HCT116 (cell line): ENCODE measurements at regions not wholly inside any gene's neighbourhood (a gene's known extent, or its start where the extent isn't known, plus 50 kb on each side); places are given as distances from the start of the nearest gene placed in this dataset.

Experiments used
- ATAC-seq: fragments of 200-7000 bp; cut with Tn5 transposase; 2 replicates; pipeline ENCODE4 v1.9.1; 2020; ENCODE audit warnings: mild to moderate bottlenecking, moderate library complexity
- BruUV-seq: library from RNA; stranded (reverse); fragments of 400-500 nt; replicated peaks from 2 replicates; lab custom pipeline; 2021; lab: Mats Ljungman, UMichigan
- CTCF ChIA-PET: fragments of 300-600 bp; sonication (Branson Sonifier 250); formaldehyde crosslinking; loops from one replicate; lab custom pipeline; 2021; ENCODE audit warnings: antibody characterized with exemption; lab: Charles Lee
- POLR2A ChIA-PET: fragments of 300-600, 350-600 bp; sonication (Branson Sonifier 250); formaldehyde crosslinking; loops from one replicate; lab custom pipeline; 2021; ENCODE audit warnings: antibody characterized with exemption; lab: Charles Lee
- RAD21 ChIA-PET, 2 experiments: fragments of 300-600 bp; sonication (Branson Sonifier 250); formaldehyde crosslinking; loops; one replicate each; lab custom pipeline; 2023; ENCODE audit warnings: low total read pairs in 2 of 2; ENCODE audit not compliant: uncharacterized antibody in 2 of 2, unreplicated experiment in 2 of 2, low non-redundant PET in 1 of 2; lab: Charles Lee
- DNase-seq: peaks from one replicate; pipeline ENCODE4 v3.0.0-alpha.2; 2010; ENCODE audit warnings: low read depth, low spot score
- H2AFZ ChIP-seq: fragments of 200-600 bp; shearing (Covaris generic), sonication (generic); 2 replicates; pipeline ENCODE4 v1.6.1; 2017; ENCODE audit warnings: low read depth, mixed run types, mixed read lengths, antibody characterized with exemption, low read length; ENCODE audit not compliant: poor library complexity, severe bottlenecking
- H3K27ac ChIP-seq: 2 replicates; pipeline ENCODE4 v1.5.1; 2012; ENCODE audit warnings: low read depth, low read length
- H3K27me3 ChIP-seq: fragments of 200-600 bp; sonication (generic); 2 replicates; pipeline ENCODE4 v1.6.1; 2016; ENCODE audit warnings: mixed run types, low read length, mixed read lengths; ENCODE audit not compliant: insufficient read depth
- H3K36me3 ChIP-seq, 2 experiments: fragments of 200-500 bp in 1 of 2; fragments of 200-600 bp in 1 of 2; sonication (Bioruptor generic) in 1 of 2; sonication (generic) in 1 of 2; 2 replicates each; pipeline versions ENCODE4 v1.5.1 to v1.6.1; 2014 to 2016; ENCODE audit warnings: low read length in 2 of 2, inconsistent platforms in 1 of 2, mixed read lengths in 1 of 2, mixed run types in 1 of 2; ENCODE audit not compliant: insufficient read depth in 2 of 2, control insufficient read depth in 1 of 2
- H3K4me1 ChIP-seq, 2 experiments: fragments of 200-600 bp in 1 of 2; sonication (generic) in 1 of 2; 2 replicates each; pipeline versions ENCODE4 v1.5.1 to v1.6.1; 2012 to 2017; ENCODE audit warnings: low read length in 2 of 2, inconsistent platforms in 1 of 2, mild to moderate bottlenecking in 1 of 2, mixed read lengths in 1 of 2, mixed run types in 1 of 2, moderate library complexity in 1 of 2; ENCODE audit not compliant: insufficient read depth in 2 of 2, control insufficient read depth in 1 of 2
- H3K4me2 ChIP-seq: fragments of 200-600 bp; sonication (generic); 2 replicates; pipeline ENCODE4 v1.6.1; 2017; ENCODE audit warnings: mixed run types, low read length, mixed read lengths
- H3K4me3 ChIP-seq, 2 experiments: fragments of 200-600 bp in 1 of 2; sonication (generic) in 1 of 2; replicated peaks in 1 of 2; 2 replicates each; pipeline ENCODE4 v1.5.1; 2011 to 2016; ENCODE audit warnings: low read length in 2 of 2, control low read depth in 1 of 2, low read depth in 1 of 2, mild to moderate bottlenecking in 1 of 2, mixed read lengths in 1 of 2, mixed run types in 1 of 2
- H3K79me2 ChIP-seq: fragments of 200-600 bp; sonication (generic); 2 replicates; pipeline ENCODE4 v1.6.1; 2017; ENCODE audit warnings: mild to moderate bottlenecking, mixed run types, low read length, moderate library complexity, mixed read lengths; ENCODE audit not compliant: insufficient read depth
- H3K9ac ChIP-seq: fragments of 200-600 bp; sonication (generic); 2 replicates; pipeline ENCODE4 v1.6.1; 2016; ENCODE audit warnings: low read length, mixed read lengths
- H3K9me2 ChIP-seq: fragments of 200-600 bp; sonication (generic), shearing (Covaris generic); 2 replicates; pipeline ENCODE4 v1.6.1; 2017; ENCODE audit warnings: mixed run types, mild to moderate bottlenecking, moderate library complexity; ENCODE audit not compliant: insufficient read depth
- H3K9me3 ChIP-seq, 2 experiments: fragments of 200-500 bp in 1 of 2; fragments of 200-600 bp in 1 of 2; sonication (Bioruptor generic) in 1 of 2; sonication (generic) in 1 of 2; 2 replicates each; pipeline ENCODE4 v1.6.1; 2014 to 2017; ENCODE audit warnings: low read length in 2 of 2, mixed read lengths in 2 of 2, inconsistent platforms in 1 of 2, low read depth in 1 of 2, mild to moderate bottlenecking in 1 of 2, mixed run types in 1 of 2, moderate library complexity in 1 of 2; ENCODE audit not compliant: control insufficient read depth in 1 of 2, insufficient read depth in 1 of 2
- H4K20me1 ChIP-seq: fragments of 200-600 bp; sonication (generic), shearing (Covaris generic); 2 replicates; pipeline ENCODE4 v1.6.1; 2017; ENCODE audit warnings: mixed run types, mild to moderate bottlenecking, moderate library complexity; ENCODE audit not compliant: insufficient read depth
- ELF1 ChIP-seq: IDR thresholded peaks from 2 replicates; pipeline ENCODE4 v1.6.1; 2012; ENCODE audit warnings: low read depth, borderline replicate concordance
- EZH2phosphoT487 ChIP-seq: fragments of 200-600 bp; IDR thresholded peaks from 2 replicates; pipeline ENCODE4 v1.6.1; 2018; ENCODE audit warnings: antibody characterized with exemption, borderline replicate concordance
- JUND ChIP-seq: IDR thresholded peaks from 2 replicates; pipeline ENCODE4 v1.6.1; 2012
- POLR2AphosphoS5 ChIP-seq: IDR thresholded peaks from 2 replicates; pipeline ENCODE4 v1.6.1; 2011; ENCODE audit warnings: mild to moderate bottlenecking, low read depth, low read length, moderate library complexity
- SIN3A ChIP-seq: IDR thresholded peaks from 2 replicates; pipeline ENCODE4 v1.6.1; 2012; ENCODE audit warnings: low read depth
- SP1 ChIP-seq: IDR thresholded peaks from 2 replicates; pipeline ENCODE4 v1.6.1; 2012; ENCODE audit warnings: low read depth
- YY1 ChIP-seq: IDR thresholded peaks from 2 replicates; pipeline ENCODE4 v1.6.1; 2011; ENCODE audit warnings: low read length, low read depth, moderate library complexity, mild to moderate bottlenecking; ENCODE audit not compliant: insufficient replicate concordance; ENCODE audit errors: extremely low read depth
- ZNF274 ChIP-seq: fragments of 200-500 bp; sonication (Bioruptor generic); IDR thresholded peaks from 2 replicates; pipeline ENCODE4 v1.6.1; 2014; ENCODE audit warnings: mild to moderate bottlenecking, low read depth, low read length, inconsistent platforms
- intact Hi-C: fragments of 100-400 bp; cut with micrococcal nuclease; formaldehyde crosslinking; loops from 2 replicates; pipeline ENCODE4 v1.10.0; 2022

DNA sequence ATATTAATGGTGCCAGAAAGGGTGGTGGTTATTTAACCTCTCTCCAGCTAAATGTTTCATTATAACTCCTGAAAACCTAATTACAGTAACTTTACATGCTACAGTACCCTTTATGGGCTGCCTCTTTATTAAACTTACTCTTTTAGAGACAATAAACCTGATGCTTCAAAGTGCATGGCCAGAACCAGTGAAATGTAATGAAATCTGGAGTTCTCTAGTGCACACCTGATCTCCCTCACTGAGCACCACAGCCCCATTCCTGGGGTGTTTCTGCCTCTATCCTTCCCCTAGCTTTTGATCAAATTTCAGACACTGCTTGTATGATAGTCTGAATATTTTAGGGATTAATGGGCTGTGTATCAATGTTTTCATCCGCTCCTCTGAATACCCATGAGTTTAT lies 306.5 kb upstream of the WWC1 start:
- H3K4me3 ChIP-seq, result no peak overlapping the region
- H4K20me1 ChIP-seq, result no peaks in the 10 kb centered on the region; the same call in 1 of the 2 replicates
- DNase-seq (no peak), ATAC-seq (no peak)
- no peaks in the 10 kb centered on the region for H3K36me3 ChIP-seq
- ChIA-PET POLR2A (no interaction called here), RAD21 (no interaction called here), CTCF (no interaction called here)
- H3K79me2 ChIP-seq, result no peaks in the 10 kb centered on the region
- no peaks in the 10 kb centered on the region for H3K9me3 ChIP-seq
- H3K9ac ChIP-seq, result no peak overlapping the region
- H3K4me1 ChIP-seq, result no peaks in the 10 kb centered on the region
- TF ChIP-seq EZH2phosphoT487 (no peak), JUND (no peak)
- H3K4me2 ChIP-seq, result no peak overlapping the region
- no peak overlapping the region for H2AFZ ChIP-seq
- no peak overlapping the region for H3K27ac ChIP-seq
- peaks cover 16% of the 10 kb centered on the region; the same call in 1 of the 2 replicates for H3K27me3 ChIP-seq
- intact Hi-C loops, result no loop called here
- BruUV-seq, result no TSS peak
- H3K9me2 ChIP-seq, result no peaks in the 10 kb centered on the region

DNA sequence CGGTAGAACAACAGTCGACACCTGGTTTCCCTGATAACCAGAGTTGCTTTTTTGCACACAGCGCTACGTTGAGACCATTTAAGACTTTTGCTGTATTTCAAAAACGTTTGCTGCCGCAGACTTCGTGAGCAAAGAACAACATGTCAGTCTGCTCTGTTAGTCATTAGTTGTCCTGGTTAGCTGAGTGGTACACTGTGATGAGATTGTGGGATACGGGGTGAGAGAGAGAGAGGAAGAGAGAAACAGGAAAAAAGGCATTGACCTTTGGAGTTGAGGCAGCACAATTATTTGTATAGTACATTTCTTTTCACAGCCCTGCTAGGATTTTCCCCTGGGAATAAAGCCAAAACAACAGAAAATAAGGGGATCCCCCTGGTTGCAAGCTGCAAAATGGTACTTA lies 306.1 kb upstream of the WWC1 start:
- no peak overlapping the region for H3K4me2 ChIP-seq
- POLR2A ChIA-PET, result no interaction called here
- ATAC-seq, result no peak

More for the DNA sequence above, 306.1 kb upstream of the WWC1 start:
- peaks cover 16% of the 10 kb centered on the region; the same call in 1 of the 2 replicates for H3K27me3 ChIP-seq
- intact Hi-C loops, result no loop called here
- H3K4me1 ChIP-seq, result no peaks in the 10 kb centered on the region
- BruUV-seq, result no TSS peak
- no peak for DNase-seq
- TF ChIP-seq SIN3A (no peak), SP1 (no peak), ELF1 (no peak), ZNF274 (no peak), YY1 (no peak), EZH2phosphoT487 (no peak), POLR2AphosphoS5 (no peak)
- TF ChIP-seq, all 23 proteins: peak for 0
- Histone ChIP-seq H3K79me2 (no peaks in the 10 kb centered on the region), H2AFZ (no peak overlapping the region), H3K36me3 (no peaks in the 10 kb centered on the region), H3K9me2 (no peaks in the 10 kb centered on the region), H3K27ac (no peak overlapping the region), H3K9ac (no peak overlapping the region), H4K20me1 (no peaks in the 10 kb centered on the region; the same call in 1 of the 2 replicates), H3K4me3 (no peak overlapping the region), H3K9me3 (no peaks in the 10 kb centered on the region)
- ChIA-PET RAD21 (no interaction called here), CTCF (no interaction called here)
